ENCODE measurements at regions not wholly inside any gene's neighbourhood (a gene's known extent, or its start where the extent isn't known, plus 50 kb on each side); places are given as distances from the start of the nearest gene placed in this dataset.

DNA sequence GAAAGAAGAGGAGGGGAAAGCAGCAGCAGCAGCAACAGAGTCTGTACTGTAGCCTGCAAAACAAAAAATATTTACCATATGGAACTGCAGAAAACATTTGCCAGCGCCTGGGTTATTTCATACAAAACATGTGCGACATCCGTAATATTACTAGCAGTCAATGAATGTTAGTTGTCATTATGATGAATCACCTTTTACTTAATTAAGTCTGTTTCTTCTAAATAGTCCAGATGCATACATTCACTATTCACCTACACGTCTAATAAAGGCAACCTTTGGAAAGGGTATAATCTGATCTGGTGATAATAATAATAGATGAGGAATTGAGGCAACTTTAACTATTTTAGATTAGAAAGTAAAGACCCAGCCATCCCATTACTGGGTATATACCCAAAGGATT is 426.3 kb upstream of the ST6GAL2 start:
- no peak for DNase-seq (ENCODE audit: low spot score)
- no peaks in the 10 kb centered on the region for H3K36me3 ChIP-seq
- TF ChIP-seq, protein P1, sequence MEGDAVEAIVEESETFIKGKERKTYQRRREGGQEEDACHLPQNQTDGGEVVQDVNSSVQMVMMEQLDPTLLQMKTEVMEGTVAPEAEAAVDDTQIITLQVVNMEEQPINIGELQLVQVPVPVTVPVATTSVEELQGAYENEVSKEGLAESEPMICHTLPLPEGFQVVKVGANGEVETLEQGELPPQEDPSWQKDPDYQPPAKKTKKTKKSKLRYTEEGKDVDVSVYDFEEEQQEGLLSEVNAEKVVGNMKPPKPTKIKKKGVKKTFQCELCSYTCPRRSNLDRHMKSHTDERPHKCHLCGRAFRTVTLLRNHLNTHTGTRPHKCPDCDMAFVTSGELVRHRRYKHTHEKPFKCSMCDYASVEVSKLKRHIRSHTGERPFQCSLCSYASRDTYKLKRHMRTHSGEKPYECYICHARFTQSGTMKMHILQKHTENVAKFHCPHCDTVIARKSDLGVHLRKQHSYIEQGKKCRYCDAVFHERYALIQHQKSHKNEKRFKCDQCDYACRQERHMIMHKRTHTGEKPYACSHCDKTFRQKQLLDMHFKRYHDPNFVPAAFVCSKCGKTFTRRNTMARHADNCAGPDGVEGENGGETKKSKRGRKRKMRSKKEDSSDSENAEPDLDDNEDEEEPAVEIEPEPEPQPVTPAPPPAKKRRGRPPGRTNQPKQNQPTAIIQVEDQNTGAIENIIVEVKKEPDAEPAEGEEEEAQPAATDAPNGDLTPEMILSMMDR (IDR thresholded peaks at IDR 0.05) = no peak
- no peak for TF ChIP-seq POLR2AphosphoS5 (IDR thresholded peaks at IDR 0.05)
- TF ChIP-seq POLR2A (IDR thresholded peaks at IDR 0.05) = no peak
- WGBS = 91% methylated on average over 4 of the region's 4 CpGs
- no peaks in the 10 kb centered on the region for H3K9me3 ChIP-seq
- H3K4me1 ChIP-seq (replicated peaks) = no peaks in the 10 kb centered on the region
- no peak overlapping the region for H3K4me3 ChIP-seq
- H3K27me3 ChIP-seq (replicated peaks; ENCODE audit: insufficient read depth) = no peaks in the 10 kb centered on the region
- intact Hi-C loops (cut with DNase I) = no loop called here
- no peak overlapping the region for H3K27ac ChIP-seq

DNA sequence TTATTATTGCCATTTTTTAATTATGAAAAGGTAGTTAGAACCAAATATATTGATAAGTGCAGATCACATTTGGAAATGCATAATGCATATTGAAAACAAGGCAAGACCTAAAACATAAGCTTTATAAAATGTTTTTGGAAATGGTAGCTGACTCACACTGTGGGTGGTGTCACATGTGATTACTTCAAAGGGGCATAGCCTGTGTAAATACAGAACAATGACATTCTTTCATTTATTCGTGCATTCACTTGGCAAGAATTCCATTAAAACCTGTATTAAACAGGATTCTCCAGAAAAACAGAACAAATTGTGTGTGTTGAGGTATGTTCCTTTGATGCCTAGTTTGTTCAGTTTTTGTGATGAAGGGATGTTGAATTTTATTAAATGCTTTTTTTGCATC is 427.3 kb upstream of the ST6GAL2 start:
- no peak for DNase-seq (ENCODE audit: low spot score)
- Histone ChIP-seq H3K4me3 (no peak overlapping the region), H3K4me1 (replicated peaks) (no peaks in the 10 kb centered on the region), H3K27me3 (replicated peaks; ENCODE audit: insufficient read depth) (no peaks in the 10 kb centered on the region), H3K36me3 (no peaks in the 10 kb centered on the region), H3K27ac (no peak overlapping the region), H3K9me3 (no peaks in the 10 kb centered on the region)
- intact Hi-C loops (cut with DNase I) = no loop called here
- TF ChIP-seq POLR2A (IDR thresholded peaks at IDR 0.05) (no peak), POLR2AphosphoS5 (IDR thresholded peaks at IDR 0.05) (no peak)
- TF ChIP-seq, protein P1 (IDR thresholded peaks at IDR 0.05) = no peak
- WGBS = 28% methylated on average over 1 of the region's 1 CpG

DNA sequence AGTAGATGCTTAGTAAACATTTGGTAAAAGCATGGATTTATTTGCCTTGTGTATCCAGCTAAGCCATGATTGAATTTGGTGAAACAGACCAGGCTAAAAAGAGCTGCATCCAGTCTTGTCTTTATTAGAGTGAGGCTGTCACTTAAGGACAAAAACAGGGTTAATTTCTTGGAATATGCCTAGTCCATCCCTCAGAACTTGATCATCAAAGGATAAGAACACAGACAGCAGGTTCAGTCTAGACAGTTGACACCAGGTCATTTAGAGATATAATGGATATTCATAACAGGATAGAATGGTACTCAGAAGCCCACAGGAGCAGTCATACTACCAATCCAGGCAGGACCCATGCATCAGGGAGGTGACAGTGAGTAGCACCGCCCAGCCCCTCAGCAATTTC is 434.9 kb upstream of the ST6GAL2 start:
- Histone ChIP-seq H3K36me3 (no peaks in the 10 kb centered on the region), H3K4me1 (replicated peaks) (no peaks in the 10 kb centered on the region), H3K4me3 (no peak overlapping the region), H3K27me3 (replicated peaks; ENCODE audit: insufficient read depth) (no peaks in the 10 kb centered on the region), H3K9me3 (no peaks in the 10 kb centered on the region), H3K27ac (no peak overlapping the region)
- WGBS = 100% methylated on average over 1 of the region's 1 CpG
- intact Hi-C loops (cut with DNase I) = no loop called here
- TF ChIP-seq POLR2AphosphoS5 (IDR thresholded peaks at IDR 0.05) (no peak), POLR2A (IDR thresholded peaks at IDR 0.05) (no peak)
- TF ChIP-seq, protein P1 (IDR thresholded peaks at IDR 0.05) = no peak
- no peak for DNase-seq (ENCODE audit: low spot score)

DNA sequence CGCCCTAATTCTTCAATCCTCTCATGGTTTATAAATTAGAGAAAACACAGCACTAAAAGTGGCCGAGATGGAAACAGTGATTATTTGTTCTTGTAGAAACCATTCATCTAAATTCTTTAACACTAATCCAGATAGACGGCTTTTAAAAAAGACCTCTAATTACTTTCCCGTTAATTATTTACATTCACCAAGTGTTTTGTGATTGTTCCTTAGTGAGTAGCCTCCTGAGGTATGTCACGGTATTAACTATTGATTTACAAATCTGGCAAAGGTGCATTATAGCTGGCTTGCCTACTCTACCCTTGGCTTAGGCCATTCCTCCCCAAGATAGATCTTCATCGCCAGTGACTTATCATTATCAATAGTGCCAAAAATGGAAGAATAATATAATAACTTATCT is 436.4 kb upstream of the ST6GAL2 start:
- no peak overlapping the region for H3K4me3 ChIP-seq
- no peak overlapping the region for H3K27ac ChIP-seq
- 71% methylated on average over 6 of the region's 6 CpGs for WGBS
- no peaks in the 10 kb centered on the region for H3K9me3 ChIP-seq
- no peak for DNase-seq (ENCODE audit: low spot score)
- no peaks in the 10 kb centered on the region for H3K27me3 ChIP-seq (replicated peaks; ENCODE audit: insufficient read depth)
- H3K36me3 ChIP-seq = no peaks in the 10 kb centered on the region
- TF ChIP-seq POLR2AphosphoS5 (IDR thresholded peaks at IDR 0.05) = no peak
- no peaks in the 10 kb centered on the region for H3K4me1 ChIP-seq (replicated peaks)
- intact Hi-C loops (cut with DNase I) = no loop called here

DNA sequence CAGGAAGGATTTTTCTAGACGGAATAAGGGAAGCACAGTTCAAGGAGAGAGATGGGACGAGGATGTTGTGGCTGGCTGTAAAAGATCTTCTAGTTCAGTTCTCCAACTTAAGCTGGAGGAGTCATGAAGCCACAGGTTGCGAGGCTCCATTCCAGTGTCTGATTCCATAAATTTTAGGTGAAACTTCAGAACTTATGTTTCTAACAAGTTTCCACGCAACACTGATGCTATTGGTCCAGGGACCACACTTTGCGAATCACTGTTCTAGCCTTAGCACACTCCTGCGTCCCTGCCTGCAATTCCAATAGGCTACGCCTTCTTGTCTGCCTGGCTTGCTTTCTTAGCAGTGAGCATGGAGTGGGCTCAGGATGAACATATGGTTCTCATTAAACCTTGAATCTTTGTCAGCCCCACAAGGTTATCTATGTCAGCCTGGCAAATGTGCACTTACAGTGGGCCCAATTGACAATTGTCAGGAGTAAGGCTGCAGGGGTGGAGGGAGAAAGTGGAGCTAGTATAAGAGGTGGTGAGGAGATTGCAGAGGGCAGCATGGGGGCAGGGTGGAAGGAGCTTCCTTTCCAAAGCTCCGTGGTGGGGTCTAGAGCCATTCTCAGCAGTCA is 438.1 kb upstream of the ST6GAL2 start:
- Histone ChIP-seq H3K27ac (no peak overlapping the region), H3K4me3 (no peak overlapping the region), H3K36me3 (no peaks in the 10 kb centered on the region), H3K4me1 (replicated peaks) (no peaks in the 10 kb centered on the region), H3K9me3 (no peaks in the 10 kb centered on the region), H3K27me3 (replicated peaks; ENCODE audit: insufficient read depth) (no peaks in the 10 kb centered on the region)
- DNase-seq (ENCODE audit: low spot score) = no peak
- intact Hi-C loops (cut with DNase I) = no loop called here
- TF ChIP-seq POLR2AphosphoS5 (IDR thresholded peaks at IDR 0.05) (no peak), POLR2A (IDR thresholded peaks at IDR 0.05) (no peak)
- TF ChIP-seq, protein P1 (IDR thresholded peaks at IDR 0.05) = no peak
- 84% methylated on average over 8 of the region's 8 CpGs for WGBS
